ENCODE measurements at regions not wholly inside any gene's neighbourhood (a gene's known extent, or its start where the extent isn't known, plus 50 kb on each side); places are given as distances from the start of the nearest gene placed in this dataset.

DNA sequence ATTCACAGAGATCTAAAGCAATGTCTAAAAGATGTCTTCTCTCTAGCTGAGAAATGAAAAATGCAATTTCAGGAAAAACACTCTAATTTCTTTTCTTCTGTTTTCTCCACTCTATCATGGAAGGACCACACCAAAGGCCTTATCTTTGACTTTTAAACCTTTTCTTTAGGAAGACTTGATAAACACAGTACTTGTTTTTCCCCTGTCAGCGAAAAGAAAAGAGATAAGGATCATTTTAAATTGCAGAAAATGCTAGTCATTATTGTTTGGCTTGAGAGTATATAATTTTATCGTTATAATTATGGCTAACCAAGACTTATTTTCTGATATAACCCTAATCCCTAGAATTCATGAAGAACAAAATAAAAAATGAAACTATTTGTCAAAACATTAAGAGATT, 462.4 kb upstream of the API5 start:
- TF ChIP-seq EZH2phosphoT487 (IDR thresholded peaks at IDR 0.05; ENCODE audit: borderline replicate concordance, low read length): no peak
- TF ChIP-seq, protein P1, sequence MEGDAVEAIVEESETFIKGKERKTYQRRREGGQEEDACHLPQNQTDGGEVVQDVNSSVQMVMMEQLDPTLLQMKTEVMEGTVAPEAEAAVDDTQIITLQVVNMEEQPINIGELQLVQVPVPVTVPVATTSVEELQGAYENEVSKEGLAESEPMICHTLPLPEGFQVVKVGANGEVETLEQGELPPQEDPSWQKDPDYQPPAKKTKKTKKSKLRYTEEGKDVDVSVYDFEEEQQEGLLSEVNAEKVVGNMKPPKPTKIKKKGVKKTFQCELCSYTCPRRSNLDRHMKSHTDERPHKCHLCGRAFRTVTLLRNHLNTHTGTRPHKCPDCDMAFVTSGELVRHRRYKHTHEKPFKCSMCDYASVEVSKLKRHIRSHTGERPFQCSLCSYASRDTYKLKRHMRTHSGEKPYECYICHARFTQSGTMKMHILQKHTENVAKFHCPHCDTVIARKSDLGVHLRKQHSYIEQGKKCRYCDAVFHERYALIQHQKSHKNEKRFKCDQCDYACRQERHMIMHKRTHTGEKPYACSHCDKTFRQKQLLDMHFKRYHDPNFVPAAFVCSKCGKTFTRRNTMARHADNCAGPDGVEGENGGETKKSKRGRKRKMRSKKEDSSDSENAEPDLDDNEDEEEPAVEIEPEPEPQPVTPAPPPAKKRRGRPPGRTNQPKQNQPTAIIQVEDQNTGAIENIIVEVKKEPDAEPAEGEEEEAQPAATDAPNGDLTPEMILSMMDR (IDR thresholded peaks at IDR 0.05; ENCODE audit: low read depth, low read length, poor library complexity, severe bottlenecking): no peak

All from DOHH2 (cell line).